H9 (cell line): ENCODE measurements at regions not wholly inside any gene's neighbourhood (a gene's known extent, or its start where the extent isn't known, plus 50 kb on each side); places are given as distances from the start of the nearest gene placed in this dataset.

Experiments used
- DNase-seq: peaks from one replicate; pipeline ENCODE4 v3.0.0-alpha.2; 2017
- H2AFZ ChIP-seq: one replicate; pipeline ENCODE4 v1.6.1; 2013; ENCODE audit warnings: mild to moderate bottlenecking, low read length, control low read depth, moderate library complexity
- H2AK5ac ChIP-seq: 2 replicates; pipeline ENCODE4 v1.6.1; 2013; ENCODE audit warnings: low read length, control low read depth, mixed read lengths; ENCODE audit not compliant: insufficient read length
- H2BK120ac ChIP-seq: one replicate; pipeline ENCODE4 v1.6.1; 2013; ENCODE audit warnings: low read depth, mild to moderate bottlenecking, low read length, control low read depth, inconsistent platforms; ENCODE audit not compliant: poor library complexity, severe bottlenecking
- H2BK12ac ChIP-seq: 2 replicates; pipeline ENCODE4 v1.6.1; 2013; ENCODE audit warnings: low read length, control low read depth, mixed read lengths, low read depth; ENCODE audit not compliant: insufficient read length
- H2BK15ac ChIP-seq: 2 replicates; pipeline ENCODE4 v1.6.1; 2013; ENCODE audit warnings: low read depth, low read length, control low read depth
- H2BK20ac ChIP-seq: one replicate; pipeline ENCODE4 v1.6.1; 2013; ENCODE audit warnings: low read depth, mild to moderate bottlenecking, low read length, control low read depth, inconsistent platforms; ENCODE audit not compliant: poor library complexity, severe bottlenecking
- H2BK5ac ChIP-seq: 2 replicates; pipeline ENCODE4 v1.6.1; 2013; ENCODE audit warnings: low read length, control low read depth, mixed read lengths; ENCODE audit not compliant: insufficient read length
- H3K14ac ChIP-seq: 2 replicates; pipeline ENCODE4 v1.6.1; 2013; ENCODE audit warnings: low read length, control low read depth; ENCODE audit not compliant: insufficient read depth
- H3K18ac ChIP-seq: 2 replicates; pipeline ENCODE4 v1.6.1; 2013; ENCODE audit warnings: low read depth, mild to moderate bottlenecking, mixed read lengths, low read length, control low read depth; ENCODE audit not compliant: insufficient read length
- H3K23ac ChIP-seq: 2 replicates; pipeline ENCODE4 v1.6.1; 2013; ENCODE audit warnings: low read length, control low read depth, mixed read lengths, low read depth; ENCODE audit not compliant: insufficient read length
- H3K23me2 ChIP-seq: 2 replicates; pipeline ENCODE4 v1.6.1; 2013; ENCODE audit warnings: low read depth, mild to moderate bottlenecking, mixed read lengths, low read length, control low read depth; ENCODE audit not compliant: insufficient read length, poor library complexity, severe bottlenecking
- H3K27ac ChIP-seq: 2 replicates; pipeline ENCODE4 v1.5.1; 2013; ENCODE audit warnings: low read length, control low read depth, mixed read lengths, low read depth; ENCODE audit not compliant: insufficient read length
- H3K27me3 ChIP-seq: 2 replicates; pipeline ENCODE4 v1.6.1; 2013; ENCODE audit warnings: low read length, control low read depth, inconsistent platforms; ENCODE audit not compliant: insufficient read depth
- H3K4ac ChIP-seq: 2 replicates; pipeline ENCODE4 v1.6.1; 2013; ENCODE audit warnings: low read depth, mild to moderate bottlenecking, control low read depth, inconsistent platforms, low read length, moderate library complexity
- H3K4me1 ChIP-seq: 2 replicates; pipeline ENCODE4 v1.6.1; 2013; ENCODE audit warnings: low read length, control low read depth, inconsistent platforms; ENCODE audit not compliant: insufficient read depth
- H3K4me2 ChIP-seq: 2 replicates; pipeline ENCODE4 v1.6.1; 2013; ENCODE audit warnings: low read length, control low read depth, mixed read lengths; ENCODE audit not compliant: insufficient read length, insufficient read depth
- H3K56ac ChIP-seq: 2 replicates; pipeline ENCODE4 v1.6.1; 2013; ENCODE audit warnings: low read depth, mild to moderate bottlenecking, mixed read lengths, low read length, control low read depth; ENCODE audit not compliant: insufficient read length
- H3K79me1 ChIP-seq: 2 replicates; pipeline ENCODE4 v1.6.1; 2013; ENCODE audit warnings: low read depth, mild to moderate bottlenecking, moderate library complexity, low read length, control low read depth, inconsistent platforms; ENCODE audit not compliant: insufficient read depth, poor library complexity, severe bottlenecking
- H3K79me2 ChIP-seq: 2 replicates; pipeline ENCODE4 v1.6.1; 2013; ENCODE audit warnings: low read length, control low read depth, inconsistent platforms; ENCODE audit not compliant: insufficient read depth
- H3K9ac ChIP-seq: 2 replicates; pipeline ENCODE4 v1.6.1; 2013; ENCODE audit warnings: low read length, control low read depth, mixed read lengths; ENCODE audit not compliant: insufficient read length; ENCODE audit errors: extremely low read depth
- H3K9me3 ChIP-seq: one replicate; pipeline ENCODE4 v1.6.1; 2013; ENCODE audit warnings: low read depth, low read length, inconsistent platforms; ENCODE audit not compliant: control insufficient read depth
- H3T11ph ChIP-seq: one replicate; pipeline ENCODE4 v1.6.1; 2013; ENCODE audit warnings: mild to moderate bottlenecking, low read length, control low read depth, inconsistent platforms
- H4K20me1 ChIP-seq: one replicate; pipeline ENCODE4 v1.6.1; 2013; ENCODE audit not compliant: control insufficient read depth, insufficient read length, insufficient read depth
- H4K5ac ChIP-seq: 2 replicates; pipeline ENCODE4 v1.6.1; 2013; ENCODE audit warnings: low read depth, mild to moderate bottlenecking, mixed read lengths, low read length, control low read depth; ENCODE audit not compliant: insufficient read length
- H4K8ac ChIP-seq: replicated peaks from 2 replicates; pipeline ENCODE4 v1.6.1; 2013; ENCODE audit warnings: low read length, control low read depth, mixed read lengths, low read depth; ENCODE audit not compliant: insufficient read length
- H4K91ac ChIP-seq: 2 replicates; pipeline ENCODE4 v1.6.1; 2013; ENCODE audit warnings: low read depth, mild to moderate bottlenecking, moderate library complexity, mixed read lengths, low read length, control low read depth; ENCODE audit not compliant: insufficient read length
- H3K27ac Mint-ChIP-seq, 3 experiments: 2 replicates in 2 of 3; 3 replicates in 1 of 3; pipeline ENCODE4 v1.8.0; 2020 to 2021; ENCODE audit warnings: mixed read lengths in 3 of 3, mild to moderate bottlenecking in 1 of 3, moderate library complexity in 1 of 3
- H3K27me3 Mint-ChIP-seq: 2 replicates; pipeline ENCODE4 v1.8.0; 2021; ENCODE audit warnings: low read depth, mild to moderate bottlenecking, moderate library complexity, mixed read lengths
- H3K36me3 Mint-ChIP-seq, 3 experiments: 2 replicates in 2 of 3; 3 replicates in 1 of 3; pipeline ENCODE4 v1.8.0; 2020 to 2021; ENCODE audit warnings: low read depth in 3 of 3, mixed read lengths in 3 of 3; ENCODE audit not compliant: insufficient read depth in 1 of 3
- H3K4me1 Mint-ChIP-seq, 2 experiments: 2 replicates each; pipeline ENCODE4 v1.8.0; 2020; ENCODE audit warnings: mixed read lengths in 2 of 2
- H3K4me3 Mint-ChIP-seq, 2 experiments: 2 replicates in 1 of 2; 3 replicates in 1 of 2; pipeline ENCODE4 v1.8.0; 2020 to 2021; ENCODE audit warnings: mild to moderate bottlenecking in 2 of 2, mixed read lengths in 2 of 2, moderate library complexity in 1 of 2
- H3K9me3 Mint-ChIP-seq, 2 experiments: 2 replicates in 1 of 2; 3 replicates in 1 of 2; pipeline ENCODE4 v1.8.0; 2020; ENCODE audit warnings: mild to moderate bottlenecking in 2 of 2, mixed read lengths in 2 of 2, moderate library complexity in 1 of 2
- WGBS: extraction: QIAGEN DNeasy Blood & Tissue Kit; methylation state at CpG from one replicate; pipeline ENCODE4 v1.1.7; 2013; ENCODE audit warnings: missing lambda C conversion rate, low lambda C conversion rate, mixed read lengths; ENCODE audit not compliant: insufficient read length; ENCODE audit errors: extremely low coverage; 5-methylcytosine and 5-hydroxymethylcytosine counted together
- TF ChIP-seq, protein P1 (sequence below): fragments of 200-600 bp; sonication (generic); conservative IDR thresholded peaks from 3 replicates; pipeline ENCODE4 v1.8.0; 2021; ENCODE audit warnings: antibody characterized with exemption, mild to moderate bottlenecking

DNA sequence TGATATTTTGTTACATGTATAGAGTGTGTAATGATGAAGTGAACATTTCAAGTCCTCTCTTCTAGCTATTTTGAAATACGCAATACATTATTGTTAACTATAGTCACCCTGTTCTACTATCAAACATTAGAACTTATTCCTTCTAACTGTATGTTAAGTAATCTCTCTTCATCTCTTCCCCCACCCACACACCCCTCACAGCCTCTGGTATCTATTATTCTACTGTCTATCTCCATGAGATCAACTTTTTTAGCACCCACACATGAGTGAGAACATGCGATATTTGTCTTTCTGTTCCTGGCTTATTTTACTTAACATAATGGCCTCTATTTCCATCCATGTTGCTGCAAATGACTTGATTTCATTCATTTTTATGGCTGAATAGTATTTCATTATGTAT, 57.7 kb upstream of the EGR2 start:
- H3K79me2 ChIP-seq, result no peaks in the 10 kb centered on the region
- no peak for DNase-seq
- no peak overlapping the region for H3K27ac Mint-ChIP-seq
- H3K27me3 Mint-ChIP-seq, result no peaks in the 10 kb centered on the region
- H3K18ac ChIP-seq, result no peak overlapping the region
- H3K9ac ChIP-seq, result no peak overlapping the region
- no peak overlapping the region for H4K8ac ChIP-seq
- no peak overlapping the region for H3K4me3 Mint-ChIP-seq
- H2BK15ac ChIP-seq, result no peak overlapping the region
- H2BK5ac ChIP-seq, result no peak overlapping the region
- H3K9me3 ChIP-seq, result no peaks in the 10 kb centered on the region
- H3K27me3 ChIP-seq, result no peaks in the 10 kb centered on the region
- no peak overlapping the region for H4K5ac ChIP-seq
- H2BK12ac ChIP-seq, result no peak overlapping the region
- no peak overlapping the region for H4K91ac ChIP-seq
- peaks cover 0 to 4% (median 2%) of the 10 kb centered on the region in 3 experiments; a peak in 3 of 7 replicates for H3K36me3 Mint-ChIP-seq
- H3K27ac ChIP-seq, result no peak overlapping the region
- no peak overlapping the region for H3K4ac ChIP-seq
- H3K23ac ChIP-seq, result no peak overlapping the region
- no peak overlapping the region for H2AK5ac ChIP-seq
- no peak overlapping the region for H2BK20ac ChIP-seq
- H2BK120ac ChIP-seq, result no peak overlapping the region
- H3T11ph ChIP-seq, result no peak overlapping the region
- TF ChIP-seq, protein P1, sequence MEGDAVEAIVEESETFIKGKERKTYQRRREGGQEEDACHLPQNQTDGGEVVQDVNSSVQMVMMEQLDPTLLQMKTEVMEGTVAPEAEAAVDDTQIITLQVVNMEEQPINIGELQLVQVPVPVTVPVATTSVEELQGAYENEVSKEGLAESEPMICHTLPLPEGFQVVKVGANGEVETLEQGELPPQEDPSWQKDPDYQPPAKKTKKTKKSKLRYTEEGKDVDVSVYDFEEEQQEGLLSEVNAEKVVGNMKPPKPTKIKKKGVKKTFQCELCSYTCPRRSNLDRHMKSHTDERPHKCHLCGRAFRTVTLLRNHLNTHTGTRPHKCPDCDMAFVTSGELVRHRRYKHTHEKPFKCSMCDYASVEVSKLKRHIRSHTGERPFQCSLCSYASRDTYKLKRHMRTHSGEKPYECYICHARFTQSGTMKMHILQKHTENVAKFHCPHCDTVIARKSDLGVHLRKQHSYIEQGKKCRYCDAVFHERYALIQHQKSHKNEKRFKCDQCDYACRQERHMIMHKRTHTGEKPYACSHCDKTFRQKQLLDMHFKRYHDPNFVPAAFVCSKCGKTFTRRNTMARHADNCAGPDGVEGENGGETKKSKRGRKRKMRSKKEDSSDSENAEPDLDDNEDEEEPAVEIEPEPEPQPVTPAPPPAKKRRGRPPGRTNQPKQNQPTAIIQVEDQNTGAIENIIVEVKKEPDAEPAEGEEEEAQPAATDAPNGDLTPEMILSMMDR, result no peak
- H3K14ac ChIP-seq, result no peak overlapping the region
- no peaks in the 10 kb centered on the region for H3K4me1 ChIP-seq
- no peaks in the 10 kb centered on the region for H3K23me2 ChIP-seq
- no peaks in the 10 kb centered on the region for H3K79me1 ChIP-seq
- no peak overlapping the region for H3K56ac ChIP-seq
- peaks cover 8 to 27% of the 10 kb centered on the region in 2 experiments for H3K4me1 Mint-ChIP-seq
- peaks cover 2 to 6% of the 10 kb centered on the region in 2 experiments; a peak in 2 of 5 replicates for H3K9me3 Mint-ChIP-seq
- no peaks in the 10 kb centered on the region for H4K20me1 ChIP-seq
- H2AFZ ChIP-seq, result no peak overlapping the region
- H3K4me2 ChIP-seq, result no peak overlapping the region
- WGBS, result no CpG with 5 or more reads among the region's 2 CpGs
